RKO (cell line): ENCODE measurements at regions not wholly inside any gene's neighbourhood (a gene's known extent, or its start where the extent isn't known, plus 50 kb on each side); places are given as distances from the start of the nearest gene placed in this dataset.
A peak's percentile ranks its signal among the peaks of the same experiment; 100 is the strongest.

Source experiments
- DNase-seq: peaks from one replicate; pipeline ENCODE4 v3.0.0-alpha.2; 2016; ENCODE audit warnings: low spot score

GRCh38 chr17:72342627-72343527 lies 222.1 kb downstream of the SOX9 start:
- DNase-seq, result no peak

- no peak for DNase-seq
Observed at GRCh38 chr17:72343911-72344310, 223.1 kb downstream of the SOX9 start.

- DNase-seq, result no peak
Observed at GRCh38 chr17:72344613-72345012, 223.8 kb downstream of the SOX9 start.

- DNase-seq, result no peak
Observed at GRCh38 chr17:72345088-72345487, 224.3 kb downstream of the SOX9 start.

GRCh38 chr17:72345536-72345935 lies 224.7 kb downstream of the SOX9 start:
- no peak for DNase-seq

GRCh38 chr17:72346306-72346705 lies 225.5 kb downstream of the SOX9 start:
- DNase-seq, result no peak

GRCh38 chr17:72349011-72349410 lies 228.2 kb downstream of the SOX9 start:
- DNase-seq, result no peak

- no peak for DNase-seq
Observed at GRCh38 chr17:72349491-72349995, 228.7 kb downstream of the SOX9 start.

- no peak for DNase-seq
Observed at GRCh38 chr17:72350073-72350472, 229.3 kb downstream of the SOX9 start.

GRCh38 chr17:72351365-72351764 lies 230.5 kb downstream of the SOX9 start:
- DNase-seq, result no peak

GRCh38 chr17:72351884-72352346 lies 231.1 kb downstream of the SOX9 start:
- no peak for DNase-seq

- no peak for DNase-seq
Observed at GRCh38 chr17:72353502-72353901, 232.7 kb downstream of the SOX9 start.

- DNase-seq, result no peak
Observed at GRCh38 chr17:72354071-72354470, 233.3 kb downstream of the SOX9 start.

GRCh38 chr17:72357764-72358365 lies 237.0 kb downstream of the SOX9 start:
- DNase-seq, result no peak

GRCh38 chr17:72358465-72358864 lies 237.6 kb downstream of the SOX9 start:
- no peak for DNase-seq

GRCh38 chr17:72359274-72359673 lies 238.5 kb downstream of the SOX9 start:
- DNase-seq, result no peak

GRCh38 chr17:72359811-72360210 lies 239.0 kb downstream of the SOX9 start:
- DNase-seq, result no peak

GRCh38 chr17:72360386-72360940 lies 239.6 kb downstream of the SOX9 start:
- DNase-seq, result no peak

- no peak for DNase-seq
Observed at GRCh38 chr17:72361892-72362291, 241.1 kb downstream of the SOX9 start.

GRCh38 chr17:72362376-72363088 lies 241.7 kb downstream of the SOX9 start:
- DNase-seq, result peak; percentile 55

GRCh38 chr17:72363089-72363610 lies 242.3 kb downstream of the SOX9 start:
- DNase-seq, result no peak

- DNase-seq, result no peak
Observed at GRCh38 chr17:72365857-72366414, 245.1 kb downstream of the SOX9 start.
